ENCODE measurements at regions not wholly inside any gene's neighbourhood (a gene's known extent, or its start where the extent isn't known, plus 50 kb on each side); places are given as distances from the start of the nearest gene placed in this dataset.
A peak's percentile ranks its signal among the peaks of the same experiment; 100 is the strongest.

DNA sequence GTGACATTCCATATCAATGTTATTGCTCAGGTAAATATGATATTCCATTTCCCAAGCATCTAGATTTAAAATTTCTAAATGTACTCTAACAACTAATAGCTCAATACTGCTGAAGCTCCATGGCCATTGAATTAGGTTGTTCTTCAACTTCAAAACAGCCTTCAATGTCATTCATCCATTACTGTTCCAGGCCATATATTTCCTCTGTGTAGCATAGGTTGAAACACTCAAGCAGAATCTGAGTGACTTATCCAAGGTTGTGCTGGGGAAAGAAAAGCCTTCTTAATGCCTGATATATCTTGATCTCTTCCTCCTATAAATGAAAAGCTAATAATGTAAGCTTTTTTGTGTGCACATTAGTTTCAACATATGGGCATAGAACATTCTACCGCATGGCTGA lies 142.1 kb upstream of the ARL4C start:
- H3K36me3 ChIP-seq (ENCODE audit: control insufficient read depth, insufficient read depth, low read length), result no peaks in the 10 kb centered on the region
- H3K9me3 ChIP-seq (ENCODE audit: control insufficient read depth, insufficient read depth, low read depth, low read length), result no peaks in the 10 kb centered on the region
- no peak overlapping the region for H3K4me3 ChIP-seq (replicated peaks in 1 of 4; ENCODE audit: control extremely low read depth in 1 of 4, insufficient read depth in 1 of 4, low read depth in 3 of 4, low read length in 4 of 4)
- no peaks in the 10 kb centered on the region for H3K4me1 ChIP-seq (ENCODE audit: control insufficient read depth, extremely low read depth, insufficient read depth, low read length)
- no peaks in the 10 kb centered on the region for H3K27me3 ChIP-seq (ENCODE audit: control insufficient read depth, insufficient read depth, low read length)
- no peaks in the 10 kb centered on the region for H3K79me2 ChIP-seq (ENCODE audit: control insufficient read depth, insufficient read depth, low read length)
- H3K4me2 ChIP-seq (ENCODE audit: extremely low read depth, insufficient read depth, low read length), result no peak overlapping the region
- no peak overlapping the region for H3K9ac ChIP-seq (ENCODE audit: insufficient read depth, low read length)
- no peak overlapping the region for H2AFZ ChIP-seq (ENCODE audit: low read length)
- no peak for TF ChIP-seq EZH2 (IDR thresholded peaks at IDR 0.05; ENCODE audit: low read length, missing control alignments)
- TF ChIP-seq, protein P1, sequence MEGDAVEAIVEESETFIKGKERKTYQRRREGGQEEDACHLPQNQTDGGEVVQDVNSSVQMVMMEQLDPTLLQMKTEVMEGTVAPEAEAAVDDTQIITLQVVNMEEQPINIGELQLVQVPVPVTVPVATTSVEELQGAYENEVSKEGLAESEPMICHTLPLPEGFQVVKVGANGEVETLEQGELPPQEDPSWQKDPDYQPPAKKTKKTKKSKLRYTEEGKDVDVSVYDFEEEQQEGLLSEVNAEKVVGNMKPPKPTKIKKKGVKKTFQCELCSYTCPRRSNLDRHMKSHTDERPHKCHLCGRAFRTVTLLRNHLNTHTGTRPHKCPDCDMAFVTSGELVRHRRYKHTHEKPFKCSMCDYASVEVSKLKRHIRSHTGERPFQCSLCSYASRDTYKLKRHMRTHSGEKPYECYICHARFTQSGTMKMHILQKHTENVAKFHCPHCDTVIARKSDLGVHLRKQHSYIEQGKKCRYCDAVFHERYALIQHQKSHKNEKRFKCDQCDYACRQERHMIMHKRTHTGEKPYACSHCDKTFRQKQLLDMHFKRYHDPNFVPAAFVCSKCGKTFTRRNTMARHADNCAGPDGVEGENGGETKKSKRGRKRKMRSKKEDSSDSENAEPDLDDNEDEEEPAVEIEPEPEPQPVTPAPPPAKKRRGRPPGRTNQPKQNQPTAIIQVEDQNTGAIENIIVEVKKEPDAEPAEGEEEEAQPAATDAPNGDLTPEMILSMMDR (conservative IDR thresholded peaks at IDR 0.05 in 1 of 2, IDR thresholded peaks at IDR 0.05 in 1 of 2; ENCODE audit: low read depth in 1 of 2, low read length in 2 of 2), result no peak
- DNase-seq (ENCODE audit: low read depth in 2 of 2), result no peak
- H4K20me1 ChIP-seq (ENCODE audit: control insufficient read depth, extremely low read depth, insufficient read depth, low read length), result no peaks in the 10 kb centered on the region
- H3K27ac ChIP-seq (ENCODE audit: insufficient read depth, low read length), result no peak overlapping the region

DNA sequence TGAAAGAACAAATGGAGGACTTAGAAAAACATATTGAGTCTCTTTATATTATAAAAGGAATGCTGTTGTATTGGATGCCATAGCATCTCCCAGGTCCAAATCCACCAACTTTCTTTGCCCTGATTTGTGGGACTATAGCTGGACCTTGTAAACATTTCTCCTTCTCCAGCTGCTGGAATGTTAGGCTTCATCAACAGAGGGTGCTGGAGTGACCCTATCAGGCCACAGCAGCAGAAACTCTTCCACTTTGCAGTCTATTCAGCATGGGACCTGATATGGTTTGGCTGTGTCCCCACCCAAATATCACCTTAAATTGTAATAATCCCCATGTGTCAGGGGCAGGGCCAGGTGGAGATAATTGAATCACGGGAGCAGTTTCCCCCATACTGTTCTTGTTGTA lies 138.4 kb upstream of the ARL4C start:
- no peaks in the 10 kb centered on the region for H3K79me2 ChIP-seq (ENCODE audit: control insufficient read depth, insufficient read depth, low read length)
- no peak overlapping the region for H3K4me2 ChIP-seq (ENCODE audit: extremely low read depth, insufficient read depth, low read length)
- no peak overlapping the region for H3K9ac ChIP-seq (ENCODE audit: insufficient read depth, low read length)
- no peak overlapping the region for H2AFZ ChIP-seq (ENCODE audit: low read length)
- DNase-seq (ENCODE audit: low read depth in 2 of 2), result peak in 1 of 2 donors; percentile 37
- H3K9me3 ChIP-seq (ENCODE audit: control insufficient read depth, insufficient read depth, low read depth, low read length), result no peaks in the 10 kb centered on the region
- H4K20me1 ChIP-seq (ENCODE audit: control insufficient read depth, extremely low read depth, insufficient read depth, low read length), result no peaks in the 10 kb centered on the region
- no peaks in the 10 kb centered on the region for H3K27me3 ChIP-seq (ENCODE audit: control insufficient read depth, insufficient read depth, low read length)
- peaks cover 18% of the 10 kb centered on the region for H3K4me1 ChIP-seq (ENCODE audit: control insufficient read depth, extremely low read depth, insufficient read depth, low read length)
- H3K27ac ChIP-seq (ENCODE audit: insufficient read depth, low read length), result no peak overlapping the region
- no peaks in the 10 kb centered on the region for H3K36me3 ChIP-seq (ENCODE audit: control insufficient read depth, insufficient read depth, low read length)
- TF ChIP-seq, protein P1 (conservative IDR thresholded peaks at IDR 0.05 in 1 of 2, IDR thresholded peaks at IDR 0.05 in 1 of 2; ENCODE audit: low read depth in 1 of 2, low read length in 2 of 2), result peak; percentile 17 to 35
- TF ChIP-seq EZH2 (IDR thresholded peaks at IDR 0.05; ENCODE audit: low read length, missing control alignments), result no peak
- no peak overlapping the region for H3K4me3 ChIP-seq (replicated peaks in 1 of 4; ENCODE audit: control extremely low read depth in 1 of 4, insufficient read depth in 1 of 4, low read depth in 3 of 4, low read length in 4 of 4)

DNA sequence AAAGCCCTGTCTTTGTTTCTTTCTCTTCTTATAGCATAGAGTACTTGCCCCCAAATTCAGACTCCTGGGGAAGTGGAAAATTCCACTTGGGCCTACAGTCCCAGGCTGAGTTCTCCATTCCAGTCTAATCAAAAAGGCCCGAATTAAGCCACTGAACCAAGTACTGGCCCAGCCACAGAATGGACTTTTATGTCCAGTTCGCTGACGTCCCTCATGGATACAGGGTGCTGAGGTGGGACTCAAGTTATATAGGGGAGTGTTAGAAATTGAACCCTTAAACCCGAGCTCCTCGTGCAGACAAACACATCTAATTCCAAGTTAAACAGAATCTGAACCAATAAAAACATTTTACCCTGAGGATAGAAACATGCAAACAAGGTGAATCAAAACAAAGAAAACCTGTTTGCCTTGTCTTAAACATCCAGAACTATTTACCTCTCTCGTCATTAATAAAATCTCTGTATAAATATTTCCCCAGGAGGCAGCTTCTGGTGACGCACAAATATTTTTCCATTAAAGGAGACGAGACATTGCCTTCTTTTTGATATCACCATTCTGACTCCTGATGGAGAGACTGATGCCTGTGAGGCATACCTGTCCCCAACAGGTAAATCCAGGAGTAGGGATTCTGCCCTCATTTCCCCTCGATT lies 136.8 kb upstream of the ARL4C start:
- Histone ChIP-seq H3K27me3 (ENCODE audit: control insufficient read depth, insufficient read depth, low read length) (no peaks in the 10 kb centered on the region), H3K9me3 (ENCODE audit: control insufficient read depth, insufficient read depth, low read depth, low read length) (no peaks in the 10 kb centered on the region), H3K36me3 (ENCODE audit: control insufficient read depth, insufficient read depth, low read length) (no peaks in the 10 kb centered on the region), H3K4me1 (ENCODE audit: control insufficient read depth, extremely low read depth, insufficient read depth, low read length) (peaks cover 21% of the 10 kb centered on the region), H3K9ac (ENCODE audit: insufficient read depth, low read length) (no peak overlapping the region), H3K4me3 (replicated peaks in 1 of 4; ENCODE audit: control extremely low read depth in 1 of 4, insufficient read depth in 1 of 4, low read depth in 3 of 4, low read length in 4 of 4) (no peak overlapping the region), H3K79me2 (ENCODE audit: control insufficient read depth, insufficient read depth, low read length) (no peaks in the 10 kb centered on the region), H2AFZ (ENCODE audit: low read length) (no peak overlapping the region), H4K20me1 (ENCODE audit: control insufficient read depth, extremely low read depth, insufficient read depth, low read length) (no peaks in the 10 kb centered on the region), H3K4me2 (ENCODE audit: extremely low read depth, insufficient read depth, low read length) (no peak overlapping the region), H3K27ac (ENCODE audit: insufficient read depth, low read length) (peak overlapping the region; percentile 75)
- no peak for TF ChIP-seq EZH2 (IDR thresholded peaks at IDR 0.05; ENCODE audit: low read length, missing control alignments)
- no peak for DNase-seq (ENCODE audit: low read depth in 2 of 2)
